Lung (tissue), 11 donors: ENCODE measurements at regions not wholly inside any gene's neighbourhood (a gene's known extent, or its start where the extent isn't known, plus 50 kb on each side); places are given as distances from the start of the nearest gene placed in this dataset.

Experiments
- ATAC-seq: fragments of 200-7000 bp; cut with Tn5 transposase; one replicate; pipeline ENCODE4 v1.9.1; 2020; ENCODE audit warnings: moderate number of reproducible peaks; ENCODE audit not compliant: insufficient read depth, low FRiP score
- DNase-seq, 3 donors: peaks; one replicate each; pipeline ENCODE4 v3.0.0-alpha.2; 2013 to 2017
- H3K27ac ChIP-seq, 2 donors: one replicate each; pipeline ENCODE4 v1.5.1; 2013; ENCODE audit warnings: mild to moderate bottlenecking in 2 of 2, moderate library complexity in 2 of 2, control low read depth in 1 of 2, inconsistent platforms in 1 of 2, low read depth in 1 of 2, low read length in 1 of 2
- H3K27me3 ChIP-seq, 3 donors: one replicate each; pipeline ENCODE4 v1.5.1; 2013; ENCODE audit warnings: low read length in 2 of 3; ENCODE audit not compliant: control insufficient read depth in 3 of 3, insufficient read depth in 3 of 3
- H3K36me3 ChIP-seq, 4 donors: one replicate each; pipeline ENCODE4 v1.5.1; 2013; ENCODE audit warnings: low read length in 4 of 4, mild to moderate bottlenecking in 1 of 4, moderate library complexity in 1 of 4; ENCODE audit not compliant: control insufficient read depth in 4 of 4, insufficient read depth in 4 of 4
- H3K4me1 ChIP-seq, 5 donors: one replicate each; pipeline ENCODE4 v1.5.1; 2013; ENCODE audit warnings: low read length in 5 of 5, mild to moderate bottlenecking in 2 of 5, moderate library complexity in 1 of 5; ENCODE audit not compliant: control insufficient read depth in 5 of 5, insufficient read depth in 5 of 5
- H3K4me3 ChIP-seq: one replicate; pipeline ENCODE4 v1.5.1; 2013; ENCODE audit warnings: mild to moderate bottlenecking, control low read depth, moderate library complexity
- H3K9ac ChIP-seq, 2 donors: one replicate each; pipeline ENCODE4 v1.5.1; 2013; ENCODE audit warnings: low read length in 2 of 2, control low read depth in 1 of 2; ENCODE audit not compliant: insufficient read depth in 1 of 2
- H3K9me3 ChIP-seq, 4 donors: one replicate each; pipeline ENCODE4 v1.5.1; 2013; ENCODE audit warnings: low read length in 3 of 4, mild to moderate bottlenecking in 1 of 4, moderate library complexity in 1 of 4; ENCODE audit not compliant: control insufficient read depth in 4 of 4, insufficient read depth in 3 of 4
- CTCF ChIP-seq: IDR thresholded peaks from 2 replicates; pipeline ENCODE4 v1.5.1; 2012; ENCODE audit warnings: mild to moderate bottlenecking; ENCODE audit errors: control extremely low read depth, extremely low read depth
- WGBS, 2 donors: extraction: QIAGEN DNeasy Blood & Tissue Kit; methylation state at CpG; one replicate each; pipeline ENCODE4 v1.1.7; 2013; 5-methylcytosine and 5-hydroxymethylcytosine counted together
- donor health status: control.
- donor health status: control.
- donor health status: Bipolar disorder and iron deficiency.
- donor health status: healthy.
- donor health status: DM: yes; HTN: yes; CAD: no.

- TF ChIP-seq CTCF, result no peak
- H3K27ac ChIP-seq, result no peak overlapping the region
- no peak for ATAC-seq
These were observed 740.9 kb downstream of the CDH8 start for GRCh38 chr16:61295311-61295710.

GRCh38 chr16:61289141-61289540 lies 747.1 kb downstream of the CDH8 start:
- H3K36me3 ChIP-seq, result no peaks in the 10 kb centered on the region
- no peaks in the 10 kb centered on the region for H3K9me3 ChIP-seq
- DNase-seq (no peak), ATAC-seq (no peak)
- H3K27me3 ChIP-seq, result no peaks in the 10 kb centered on the region
- WGBS, 2 donors, result 55 to 56% methylated on average over 2 of the region's 2 CpGs
- H3K27ac ChIP-seq, result no peak overlapping the region
- no peak for TF ChIP-seq CTCF
- no peak overlapping the region for H3K4me3 ChIP-seq
- H3K4me1 ChIP-seq, result no peaks in the 10 kb centered on the region
- H3K9ac ChIP-seq, result no peak overlapping the region

More at GRCh38 chr16:61295311-61295710, 740.9 kb downstream of the CDH8 start:
- H3K36me3 ChIP-seq, result no peaks in the 10 kb centered on the region
- no peaks in the 10 kb centered on the region for H3K4me1 ChIP-seq
- H3K9ac ChIP-seq, result no peak overlapping the region
- no peak overlapping the region for H3K4me3 ChIP-seq
- no peak for DNase-seq
- H3K9me3 ChIP-seq, result no peaks in the 10 kb centered on the region
- no peaks in the 10 kb centered on the region for H3K27me3 ChIP-seq

GRCh38 chr16:61277849-61278248 lies 758.4 kb downstream of the CDH8 start:
- DNase-seq, result peak in 2 of 3 donors; percentile 4 to 5
- Histone ChIP-seq H3K4me3 (no peak overlapping the region), H3K36me3 (no peaks in the 10 kb centered on the region), H3K9ac (no peak overlapping the region), H3K4me1 (no peaks in the 10 kb centered on the region), H3K27me3 (no peaks in the 10 kb centered on the region), H3K27ac (no peak overlapping the region), H3K9me3 (no peaks in the 10 kb centered on the region)
- no peak for TF ChIP-seq CTCF
- no peak for ATAC-seq
- 75 to 79% methylated on average over 2 of the region's 2 CpGs for WGBS, 2 donors

- no peak for ATAC-seq
- no peaks in the 10 kb centered on the region for H3K9me3 ChIP-seq
- H3K4me1 ChIP-seq, result no peaks in the 10 kb centered on the region
- DNase-seq, result no peak
- 84 to 92% methylated on average over 5 of the region's 5 CpGs for WGBS, 2 donors
- no peak overlapping the region for H3K27ac ChIP-seq
- no peaks in the 10 kb centered on the region for H3K36me3 ChIP-seq
- TF ChIP-seq CTCF, result no peak
- no peak overlapping the region for H3K4me3 ChIP-seq
- H3K9ac ChIP-seq, result no peak overlapping the region
- no peaks in the 10 kb centered on the region for H3K27me3 ChIP-seq
These were observed 762.0 kb downstream of the CDH8 start for GRCh38 chr16:61274211-61274610.
